DMS153 treated with DMSO at 0.1 percent for 48 hours (cell line): ENCODE measurements at regions not wholly inside any gene's neighbourhood (a gene's known extent, or its start where the extent isn't known, plus 50 kb on each side); places are given as distances from the start of the nearest gene placed in this dataset.

Source experiments
- DNase-seq: peaks from one replicate; lab custom pipeline; 2025; ENCODE audit not compliant: unreplicated experiment; lab: John Stamatoyannopoulos, UW

GRCh38 chr14:98951031-98951430 lies 321.0 kb downstream of the BCL11B start:
- DNase-seq: no peak

GRCh38 chr14:98951521-98952152 lies 320.4 kb downstream of the BCL11B start:
- no peak for DNase-seq

- DNase-seq: no peak
Measured at GRCh38 chr14:98952593-98953350, 319.2 kb downstream of the BCL11B start.

GRCh38 chr14:98953551-98954348 lies 318.2 kb downstream of the BCL11B start:
- DNase-seq: no peak

- no peak for DNase-seq
Measured at GRCh38 chr14:98954349-98955000, 317.5 kb downstream of the BCL11B start.

GRCh38 chr14:98955036-98955740 lies 316.8 kb downstream of the BCL11B start:
- DNase-seq: no peak

GRCh38 chr14:98955741-98956070 lies 316.3 kb downstream of the BCL11B start:
- DNase-seq: no peak

GRCh38 chr14:98956181-98956580 lies 315.8 kb downstream of the BCL11B start:
- no peak for DNase-seq

- DNase-seq: no peak
Measured at GRCh38 chr14:98956661-98957060, 315.3 kb downstream of the BCL11B start.

- no peak for DNase-seq
Measured at GRCh38 chr14:98957211-98958047, 314.6 kb downstream of the BCL11B start.

GRCh38 chr14:98958048-98958631 lies 313.9 kb downstream of the BCL11B start:
- no peak for DNase-seq

- no peak for DNase-seq
Measured at GRCh38 chr14:98958632-98959031, 313.4 kb downstream of the BCL11B start.

GRCh38 chr14:98959410-98959809 lies 312.6 kb downstream of the BCL11B start:
- DNase-seq: no peak

- peak; percentile 26 for DNase-seq
Measured at GRCh38 chr14:98959958-98960616, 311.9 kb downstream of the BCL11B start.

GRCh38 chr14:98960617-98961013 lies 311.4 kb downstream of the BCL11B start:
- DNase-seq: no peak

- DNase-seq: no peak
Measured at GRCh38 chr14:98961191-98961590, 310.8 kb downstream of the BCL11B start.

GRCh38 chr14:98962118-98962517 lies 309.9 kb downstream of the BCL11B start:
- DNase-seq: no peak

- no peak for DNase-seq
Measured at GRCh38 chr14:98963610-98964009, 308.4 kb downstream of the BCL11B start.

GRCh38 chr14:98964171-98964570 lies 307.8 kb downstream of the BCL11B start:
- no peak for DNase-seq
